GM12878 (cell line): ENCODE measurements at regions not wholly inside any gene's neighbourhood (a gene's known extent, or its start where the extent isn't known, plus 50 kb on each side); places are given as distances from the start of the nearest gene placed in this dataset.

ENCODE experiments used
- CBX3 ChIP-seq: fragments of 200-600 bp; sonication (generic); IDR thresholded peaks from 2 replicates; pipeline ENCODE4 v1.6.1; 2016; ENCODE audit warnings: low read depth, borderline replicate concordance
- CREB1 ChIP-seq: IDR thresholded peaks from 2 replicates; pipeline ENCODE4 v1.6.1; 2012; ENCODE audit warnings: low read depth, mild to moderate bottlenecking, inconsistent platforms
- EGR1 ChIP-seq, 2 experiments: IDR thresholded peaks; 1 replicate in 1 of 2; 2 replicates in 1 of 2; pipeline ENCODE4 v1.6.1; 2011 to 2012; ENCODE audit warnings: low read depth in 2 of 2, low read length in 2 of 2, borderline replicate concordance in 1 of 2, mild to moderate bottlenecking in 1 of 2, moderate library complexity in 1 of 2
- FOXM1 ChIP-seq: IDR thresholded peaks from 2 replicates; pipeline ENCODE4 v1.6.1; 2012; ENCODE audit warnings: low read depth, mild to moderate bottlenecking, inconsistent platforms, low read length, moderate library complexity
- JUND ChIP-seq: IDR thresholded peaks from 2 replicates; pipeline ENCODE4 v1.6.1; 2012; ENCODE audit warnings: low read depth, mild to moderate bottlenecking, low read length, improper control_type of control experiment, moderate library complexity
- MEF2A ChIP-seq: IDR thresholded peaks from 2 replicates; pipeline ENCODE4 v1.6.1; 2011; ENCODE audit warnings: low read depth, mild to moderate bottlenecking, low read length, moderate library complexity; ENCODE audit not compliant: insufficient read depth
- MTA3 ChIP-seq: IDR thresholded peaks from 2 replicates; pipeline ENCODE4 v1.6.1; 2012; ENCODE audit warnings: low read length, inconsistent platforms, borderline replicate concordance
- MYC ChIP-seq: IDR thresholded peaks from 2 replicates; pipeline ENCODE4 v1.6.1; 2011; ENCODE audit warnings: mild to moderate bottlenecking, low read length, moderate library complexity, inconsistent platforms; ENCODE audit not compliant: insufficient read depth, insufficient replicate concordance, insufficient read length, severe bottlenecking
- POLR2A ChIP-seq: IDR thresholded peaks from 2 replicates; pipeline ENCODE4 v1.6.1; 2011; ENCODE audit warnings: low read depth, mild to moderate bottlenecking, low read length
- RELA ChIP-seq: fragments of 450-650 bp; IDR thresholded peaks from 2 replicates; pipeline ENCODE4 v1.8.0; 2014; ENCODE audit warnings: borderline replicate concordance; ENCODE audit not compliant: partially characterized antibody
- SMARCA5 ChIP-seq: fragments of 450-650 bp; IDR thresholded peaks from 2 replicates; pipeline ENCODE4 v1.6.1; 2017; ENCODE audit warnings: mild to moderate bottlenecking
- SP1 ChIP-seq: IDR thresholded peaks from one replicate; pipeline ENCODE4 v1.6.1; 2011; ENCODE audit warnings: low read depth, low read length
- SRF ChIP-seq, 2 experiments: IDR thresholded peaks; 2 replicates each; pipeline ENCODE4 v1.6.1; 2011; ENCODE audit warnings: low read depth in 2 of 2, low read length in 2 of 2, mild to moderate bottlenecking in 1 of 2, moderate library complexity in 1 of 2
- STAT3 ChIP-seq: IDR thresholded peaks from 2 replicates; pipeline ENCODE4 v1.6.1; 2011; ENCODE audit warnings: low read depth, low read length, improper control_type of control experiment
- WRNIP1 ChIP-seq: IDR thresholded peaks from 2 replicates; pipeline ENCODE4 v1.6.1; 2011; ENCODE audit warnings: low read depth, low read length, improper control_type of control experiment, borderline replicate concordance
- TF ChIP-seq, protein P1 (sequence below): IDR thresholded peaks from 2 replicates; pipeline ENCODE4 v1.6.1; 2011; ENCODE audit warnings: low read depth, mild to moderate bottlenecking, low read length, moderate library complexity, borderline replicate concordance; ENCODE audit errors: extremely low read depth
- TF ChIP-seq, protein P2 (sequence below): IDR thresholded peaks from 2 replicates; pipeline ENCODE4 v1.6.1; 2011; ENCODE audit warnings: borderline replicate concordance, low read depth, mild to moderate bottlenecking, moderate library complexity, mixed read lengths, low read length; ENCODE audit not compliant: insufficient read depth; ENCODE audit errors: extremely low read length
- TF ChIP-seq, protein P3 (sequence below): fragments of 450-650 bp; IDR thresholded peaks from 2 replicates; pipeline ENCODE4 v1.6.1; 2016; ENCODE audit warnings: mild to moderate bottlenecking
- TF ChIP-seq, protein P4 (sequence below): IDR thresholded peaks from 2 replicates; pipeline ENCODE4 v1.6.1; 2012; ENCODE audit warnings: improper control_type of control experiment, low read depth, low read length; ENCODE audit not compliant: insufficient replicate concordance
- TF ChIP-seq, protein P5 (sequence below): fragments of 150-350 bp; IDR thresholded peaks from 2 replicates; pipeline ENCODE4 v1.6.1; 2016; ENCODE audit warnings: low read depth, low read length

DNA sequence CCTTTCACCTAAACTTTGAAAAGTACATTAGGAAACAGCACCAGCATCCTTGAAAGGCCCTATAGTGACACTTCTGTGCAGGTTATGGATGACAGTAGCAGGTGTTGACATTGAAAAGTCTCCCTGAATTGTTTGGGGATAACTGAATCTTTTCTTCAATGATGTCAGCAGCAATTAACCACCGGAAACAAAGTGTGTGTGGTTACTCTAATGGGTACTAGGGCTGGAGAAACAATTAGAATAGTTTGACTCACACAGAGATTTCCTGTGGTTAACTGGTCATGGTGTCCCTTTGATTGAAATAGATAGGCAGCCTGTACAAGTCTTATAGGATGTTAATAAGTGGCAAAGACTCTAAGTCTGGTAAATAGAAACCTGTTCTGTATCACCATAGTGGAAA, 189.1 kb downstream of the TBX18 start (continued):
- TF ChIP-seq, protein P1, sequence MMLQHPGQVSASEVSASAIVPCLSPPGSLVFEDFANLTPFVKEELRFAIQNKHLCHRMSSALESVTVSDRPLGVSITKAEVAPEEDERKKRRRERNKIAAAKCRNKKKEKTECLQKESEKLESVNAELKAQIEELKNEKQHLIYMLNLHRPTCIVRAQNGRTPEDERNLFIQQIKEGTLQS, result no peak
- TF ChIP-seq EGR1 (IDR thresholded peaks at IDR 0.05; ENCODE audit: borderline replicate concordance in 1 of 2, low read depth in 2 of 2, low read length in 2 of 2) (no peak), CREB1 (no peak), MTA3 (no peak), POLR2A (no peak), WRNIP1 (no peak), SMARCA5 (no peak), MYC (no peak), JUND (peak; percentile 58; the same call in 1 of the 2 replicates), FOXM1 (0 out of 2 replicates have a peak, but pooled peaks have one; percentile 41), SP1 (no peak), STAT3 (0 out of 2 replicates have a peak, but pooled peaks have one; percentile 71), RELA (no peak), SRF (IDR thresholded peaks at IDR 0.05; ENCODE audit: low read depth in 2 of 2, low read length in 2 of 2) (no peak), MEF2A (no peak), CBX3 (no peak)
- TF ChIP-seq, protein P2, sequence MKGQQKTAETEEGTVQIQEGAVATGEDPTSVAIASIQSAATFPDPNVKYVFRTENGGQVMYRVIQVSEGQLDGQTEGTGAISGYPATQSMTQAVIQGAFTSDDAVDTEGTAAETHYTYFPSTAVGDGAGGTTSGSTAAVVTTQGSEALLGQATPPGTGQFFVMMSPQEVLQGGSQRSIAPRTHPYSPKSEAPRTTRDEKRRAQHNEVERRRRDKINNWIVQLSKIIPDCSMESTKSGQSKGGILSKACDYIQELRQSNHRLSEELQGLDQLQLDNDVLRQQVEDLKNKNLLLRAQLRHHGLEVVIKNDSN, result no peak
- TF ChIP-seq, protein P3, sequence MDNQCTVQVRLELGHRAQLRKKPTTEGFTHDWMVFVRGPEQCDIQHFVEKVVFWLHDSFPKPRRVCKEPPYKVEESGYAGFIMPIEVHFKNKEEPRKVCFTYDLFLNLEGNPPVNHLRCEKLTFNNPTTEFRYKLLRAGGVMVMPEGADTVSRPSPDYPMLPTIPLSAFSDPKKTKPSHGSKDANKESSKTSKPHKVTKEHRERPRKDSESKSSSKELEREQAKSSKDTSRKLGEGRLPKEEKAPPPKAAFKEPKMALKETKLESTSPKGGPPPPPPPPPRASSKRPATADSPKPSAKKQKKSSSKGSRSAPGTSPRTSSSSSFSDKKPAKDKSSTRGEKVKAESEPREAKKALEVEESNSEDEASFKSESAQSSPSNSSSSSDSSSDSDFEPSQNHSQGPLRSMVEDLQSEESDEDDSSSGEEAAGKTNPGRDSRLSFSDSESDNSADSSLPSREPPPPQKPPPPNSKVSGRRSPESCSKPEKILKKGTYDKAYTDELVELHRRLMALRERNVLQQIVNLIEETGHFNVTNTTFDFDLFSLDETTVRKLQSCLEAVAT, result peak; percentile 95
- TF ChIP-seq, protein P4, sequence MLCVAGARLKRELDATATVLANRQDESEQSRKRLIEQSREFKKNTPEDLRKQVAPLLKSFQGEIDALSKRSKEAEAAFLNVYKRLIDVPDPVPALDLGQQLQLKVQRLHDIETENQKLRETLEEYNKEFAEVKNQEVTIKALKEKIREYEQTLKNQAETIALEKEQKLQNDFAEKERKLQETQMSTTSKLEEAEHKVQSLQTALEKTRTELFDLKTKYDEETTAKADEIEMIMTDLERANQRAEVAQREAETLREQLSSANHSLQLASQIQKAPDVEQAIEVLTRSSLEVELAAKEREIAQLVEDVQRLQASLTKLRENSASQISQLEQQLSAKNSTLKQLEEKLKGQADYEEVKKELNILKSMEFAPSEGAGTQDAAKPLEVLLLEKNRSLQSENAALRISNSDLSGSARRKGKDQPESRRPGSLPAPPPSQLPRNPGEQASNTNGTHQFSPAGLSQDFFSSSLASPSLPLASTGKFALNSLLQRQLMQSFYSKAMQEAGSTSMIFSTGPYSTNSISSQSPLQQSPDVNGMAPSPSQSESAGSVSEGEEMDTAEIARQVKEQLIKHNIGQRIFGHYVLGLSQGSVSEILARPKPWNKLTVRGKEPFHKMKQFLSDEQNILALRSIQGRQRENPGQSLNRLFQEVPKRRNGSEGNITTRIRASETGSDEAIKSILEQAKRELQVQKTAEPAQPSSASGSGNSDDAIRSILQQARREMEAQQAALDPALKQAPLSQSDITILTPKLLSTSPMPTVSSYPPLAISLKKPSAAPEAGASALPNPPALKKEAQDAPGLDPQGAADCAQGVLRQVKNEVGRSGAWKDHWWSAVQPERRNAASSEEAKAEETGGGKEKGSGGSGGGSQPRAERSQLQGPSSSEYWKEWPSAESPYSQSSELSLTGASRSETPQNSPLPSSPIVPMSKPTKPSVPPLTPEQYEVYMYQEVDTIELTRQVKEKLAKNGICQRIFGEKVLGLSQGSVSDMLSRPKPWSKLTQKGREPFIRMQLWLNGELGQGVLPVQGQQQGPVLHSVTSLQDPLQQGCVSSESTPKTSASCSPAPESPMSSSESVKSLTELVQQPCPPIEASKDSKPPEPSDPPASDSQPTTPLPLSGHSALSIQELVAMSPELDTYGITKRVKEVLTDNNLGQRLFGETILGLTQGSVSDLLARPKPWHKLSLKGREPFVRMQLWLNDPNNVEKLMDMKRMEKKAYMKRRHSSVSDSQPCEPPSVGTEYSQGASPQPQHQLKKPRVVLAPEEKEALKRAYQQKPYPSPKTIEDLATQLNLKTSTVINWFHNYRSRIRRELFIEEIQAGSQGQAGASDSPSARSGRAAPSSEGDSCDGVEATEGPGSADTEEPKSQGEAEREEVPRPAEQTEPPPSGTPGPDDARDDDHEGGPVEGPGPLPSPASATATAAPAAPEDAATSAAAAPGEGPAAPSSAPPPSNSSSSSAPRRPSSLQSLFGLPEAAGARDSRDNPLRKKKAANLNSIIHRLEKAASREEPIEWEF, result no peak
- TF ChIP-seq, protein P5, sequence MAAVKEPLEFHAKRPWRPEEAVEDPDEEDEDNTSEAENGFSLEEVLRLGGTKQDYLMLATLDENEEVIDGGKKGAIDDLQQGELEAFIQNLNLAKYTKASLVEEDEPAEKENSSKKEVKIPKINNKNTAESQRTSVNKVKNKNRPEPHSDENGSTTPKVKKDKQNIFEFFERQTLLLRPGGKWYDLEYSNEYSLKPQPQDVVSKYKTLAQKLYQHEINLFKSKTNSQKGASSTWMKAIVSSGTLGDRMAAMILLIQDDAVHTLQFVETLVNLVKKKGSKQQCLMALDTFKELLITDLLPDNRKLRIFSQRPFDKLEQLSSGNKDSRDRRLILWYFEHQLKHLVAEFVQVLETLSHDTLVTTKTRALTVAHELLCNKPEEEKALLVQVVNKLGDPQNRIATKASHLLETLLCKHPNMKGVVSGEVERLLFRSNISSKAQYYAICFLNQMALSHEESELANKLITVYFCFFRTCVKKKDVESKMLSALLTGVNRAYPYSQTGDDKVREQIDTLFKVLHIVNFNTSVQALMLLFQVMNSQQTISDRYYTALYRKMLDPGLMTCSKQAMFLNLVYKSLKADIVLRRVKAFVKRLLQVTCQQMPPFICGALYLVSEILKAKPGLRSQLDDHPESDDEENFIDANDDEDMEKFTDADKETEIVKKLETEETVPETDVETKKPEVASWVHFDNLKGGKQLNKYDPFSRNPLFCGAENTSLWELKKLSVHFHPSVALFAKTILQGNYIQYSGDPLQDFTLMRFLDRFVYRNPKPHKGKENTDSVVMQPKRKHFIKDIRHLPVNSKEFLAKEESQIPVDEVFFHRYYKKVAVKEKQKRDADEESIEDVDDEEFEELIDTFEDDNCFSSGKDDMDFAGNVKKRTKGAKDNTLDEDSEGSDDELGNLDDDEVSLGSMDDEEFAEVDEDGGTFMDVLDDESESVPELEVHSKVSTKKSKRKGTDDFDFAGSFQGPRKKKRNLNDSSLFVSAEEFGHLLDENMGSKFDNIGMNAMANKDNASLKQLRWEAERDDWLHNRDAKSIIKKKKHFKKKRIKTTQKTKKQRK, result no peak
